ENCODE measurements at regions not wholly inside any gene's neighbourhood (a gene's known extent, or its start where the extent isn't known, plus 50 kb on each side); places are given as distances from the start of the nearest gene placed in this dataset.

- H3K4me3 Mint-ChIP-seq = no peak overlapping the region
- no peaks in the 10 kb centered on the region for H3K27me3 Mint-ChIP-seq (ENCODE audit: low read depth in 2 of 2)
- no peak for ATAC-seq
- no peaks in the 10 kb centered on the region for H3K27me3 ChIP-seq (ENCODE audit: control insufficient read depth, insufficient read depth, low read length)
- H3K4me1 Mint-ChIP-seq = no peaks in the 10 kb centered on the region
- H3K27ac Mint-ChIP-seq = no peak overlapping the region
- intact Hi-C loops (cut with micrococcal nuclease) = no loop called here
- no peaks in the 10 kb centered on the region for H3K9me3 ChIP-seq (ENCODE audit: control insufficient read depth, insufficient read depth, low read length)
- no peak for TF ChIP-seq CTCF (IDR thresholded peaks at IDR 0.05)
- H3K4me1 ChIP-seq (ENCODE audit: control insufficient read depth, insufficient read depth, low read length) = no peaks in the 10 kb centered on the region
- H3K9me3 Mint-ChIP-seq = no peaks in the 10 kb centered on the region
- H3K4me3 ChIP-seq (ENCODE audit: low read length) = no peak overlapping the region
- H3K36me3 ChIP-seq (ENCODE audit: control insufficient read depth, insufficient read depth, low read length) = no peaks in the 10 kb centered on the region
- H3K27ac ChIP-seq (ENCODE audit: low read length) = no peak overlapping the region
- 71% methylated on average over 5 of the region's 5 CpGs for WGBS (ENCODE audit: insufficient coverage)
- H3K36me3 Mint-ChIP-seq = no peaks in the 10 kb centered on the region
- DNase-seq = no peak
Measured at GRCh38 chr6:21870076-21870730, 276.7 kb downstream of the SOX4 start.

- Histone ChIP-seq H3K4me3 (ENCODE audit: low read length) (no peak overlapping the region), H3K36me3 (ENCODE audit: control insufficient read depth, insufficient read depth, low read length) (no peaks in the 10 kb centered on the region), H3K4me1 (ENCODE audit: control insufficient read depth, insufficient read depth, low read length) (no peaks in the 10 kb centered on the region), H3K9me3 (ENCODE audit: control insufficient read depth, insufficient read depth, low read length) (no peaks in the 10 kb centered on the region), H3K27me3 (ENCODE audit: control insufficient read depth, insufficient read depth, low read length) (no peaks in the 10 kb centered on the region), H3K27ac (ENCODE audit: low read length) (no peak overlapping the region)
- Mint-ChIP-seq H3K9me3 (no peaks in the 10 kb centered on the region), H3K4me1 (no peaks in the 10 kb centered on the region), H3K27me3 (ENCODE audit: low read depth in 2 of 2) (no peaks in the 10 kb centered on the region), H3K4me3 (no peak overlapping the region), H3K36me3 (no peaks in the 10 kb centered on the region), H3K27ac (no peak overlapping the region)
- no peak for ATAC-seq
- 60% methylated on average over 5 of the region's 5 CpGs for WGBS (ENCODE audit: insufficient coverage)
- intact Hi-C loops (cut with micrococcal nuclease) = no loop called here
- no peak for DNase-seq
- no peak for TF ChIP-seq CTCF (IDR thresholded peaks at IDR 0.05)
Measured at GRCh38 chr6:21871831-21872230, 278.3 kb downstream of the SOX4 start.

- H3K36me3 ChIP-seq (ENCODE audit: control insufficient read depth, insufficient read depth, low read length) = no peaks in the 10 kb centered on the region
- H3K9me3 Mint-ChIP-seq = peaks cover 0 to 2% of the 10 kb centered on the region in 2 donors
- ATAC-seq = no peak
- DNase-seq = no peak
- no peak for TF ChIP-seq CTCF (IDR thresholded peaks at IDR 0.05)
- no peaks in the 10 kb centered on the region for H3K27me3 ChIP-seq (ENCODE audit: control insufficient read depth, insufficient read depth, low read length)
- WGBS (ENCODE audit: insufficient coverage) = 80% methylated on average over 1 of the region's 2 CpGs
- H3K4me1 ChIP-seq (ENCODE audit: control insufficient read depth, insufficient read depth, low read length) = no peaks in the 10 kb centered on the region
- no peaks in the 10 kb centered on the region for H3K27me3 Mint-ChIP-seq (ENCODE audit: low read depth in 2 of 2)
- H3K36me3 Mint-ChIP-seq = no peaks in the 10 kb centered on the region
- intact Hi-C loops (cut with micrococcal nuclease) = no loop called here
- no peak overlapping the region for H3K4me3 Mint-ChIP-seq
- H3K4me1 Mint-ChIP-seq = no peaks in the 10 kb centered on the region
- no peak overlapping the region for H3K27ac Mint-ChIP-seq
- no peaks in the 10 kb centered on the region for H3K9me3 ChIP-seq (ENCODE audit: control insufficient read depth, insufficient read depth, low read length)
- no peak overlapping the region for H3K27ac ChIP-seq (ENCODE audit: low read length)
- H3K4me3 ChIP-seq (ENCODE audit: low read length) = no peak overlapping the region
Measured at GRCh38 chr6:21872749-21873148, 279.2 kb downstream of the SOX4 start.

- intact Hi-C loops (cut with micrococcal nuclease) = no loop called here
- H3K9me3 Mint-ChIP-seq = peaks cover 0 to 2% of the 10 kb centered on the region in 2 donors
- no peaks in the 10 kb centered on the region for H3K9me3 ChIP-seq (ENCODE audit: control insufficient read depth, insufficient read depth, low read length)
- no peaks in the 10 kb centered on the region for H3K27me3 ChIP-seq (ENCODE audit: control insufficient read depth, insufficient read depth, low read length)
- H3K4me1 Mint-ChIP-seq = no peaks in the 10 kb centered on the region
- no peaks in the 10 kb centered on the region for H3K4me1 ChIP-seq (ENCODE audit: control insufficient read depth, insufficient read depth, low read length)
- H3K27ac Mint-ChIP-seq = no peak overlapping the region
- H3K4me3 Mint-ChIP-seq = no peak overlapping the region
- no peak for DNase-seq
- no peak for ATAC-seq
- H3K36me3 Mint-ChIP-seq = no peaks in the 10 kb centered on the region
- no peaks in the 10 kb centered on the region for H3K36me3 ChIP-seq (ENCODE audit: control insufficient read depth, insufficient read depth, low read length)
- H3K27ac ChIP-seq (ENCODE audit: low read length) = no peak overlapping the region
- no peak for TF ChIP-seq CTCF (IDR thresholded peaks at IDR 0.05)
- no peak overlapping the region for H3K4me3 ChIP-seq (ENCODE audit: low read length)
- H3K27me3 Mint-ChIP-seq (ENCODE audit: low read depth in 2 of 2) = no peaks in the 10 kb centered on the region
- WGBS (ENCODE audit: insufficient coverage) = 91% methylated on average over 10 of the region's 10 CpGs
Measured at GRCh38 chr6:21873562-21873961, 280.0 kb downstream of the SOX4 start.
